Effector memory CD4-positive, alpha-beta T cell (primary cell): ENCODE measurements at regions not wholly inside any gene's neighbourhood (a gene's known extent, or its start where the extent isn't known, plus 50 kb on each side); places are given as distances from the start of the nearest gene placed in this dataset.

ENCODE experiments used
- DNase-seq, 3 donors: peaks; one replicate each; pipeline ENCODE4 v3.0.0-alpha.2; 2020
- H3K27ac ChIP-seq: 2 replicates; pipeline ENCODE4 v1.7.0; 2013; ENCODE audit warnings: mild to moderate bottlenecking, low read length, moderate library complexity; ENCODE audit not compliant: insufficient read depth, poor library complexity, severe bottlenecking
- H3K27me3 ChIP-seq: replicated peaks from 2 replicates; pipeline ENCODE4 v1.7.0; 2013; ENCODE audit warnings: mild to moderate bottlenecking, low read length; ENCODE audit not compliant: insufficient read depth, control insufficient read depth, poor library complexity, severe bottlenecking
- H3K36me3 ChIP-seq: 2 replicates; pipeline ENCODE4 v1.7.0; 2013; ENCODE audit warnings: mild to moderate bottlenecking, low read length, moderate library complexity; ENCODE audit not compliant: control insufficient read depth, insufficient read depth
- H3K4me1 ChIP-seq: 2 replicates; pipeline ENCODE4 v1.7.0; 2013; ENCODE audit warnings: low read length, mild to moderate bottlenecking; ENCODE audit not compliant: control insufficient read depth, insufficient read depth, poor library complexity, severe bottlenecking
- H3K4me3 ChIP-seq: 2 replicates; pipeline ENCODE4 v1.7.0; 2013; ENCODE audit warnings: low read length, low read depth, mild to moderate bottlenecking; ENCODE audit not compliant: insufficient read depth, poor library complexity, severe bottlenecking
- H3K9me3 ChIP-seq: 2 replicates; pipeline ENCODE4 v1.7.0; 2013; ENCODE audit warnings: mild to moderate bottlenecking, low read length, moderate library complexity; ENCODE audit not compliant: control insufficient read depth

DNA sequence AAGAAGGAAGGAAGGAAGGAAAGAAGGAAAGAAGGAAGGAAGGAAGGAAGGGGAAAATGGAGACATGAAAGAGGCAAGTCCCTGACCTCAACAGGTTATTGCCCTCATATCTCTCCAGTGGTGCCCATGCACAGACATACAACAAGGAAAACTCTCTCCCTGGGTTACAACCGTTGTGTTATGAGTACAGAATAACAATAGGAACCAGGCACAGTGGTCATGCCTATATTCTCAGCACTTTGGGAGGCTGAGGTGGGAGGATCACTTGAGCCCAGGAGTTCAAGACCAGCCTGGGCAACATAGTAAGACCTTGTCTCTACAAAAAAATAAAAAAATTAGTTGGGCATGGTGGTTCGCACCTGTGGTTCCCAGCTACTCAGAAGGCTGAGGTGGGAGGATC, 139.4 kb upstream of the HMGA2 start:
- no peaks in the 10 kb centered on the region for H3K4me1 ChIP-seq
- no peaks in the 10 kb centered on the region for H3K27me3 ChIP-seq
- no peak overlapping the region for H3K4me3 ChIP-seq
- no peak for DNase-seq
- no peaks in the 10 kb centered on the region for H3K9me3 ChIP-seq
- no peaks in the 10 kb centered on the region for H3K36me3 ChIP-seq
- no peak overlapping the region for H3K27ac ChIP-seq

- H3K4me3 ChIP-seq = no peak overlapping the region
- no peaks in the 10 kb centered on the region for H3K27me3 ChIP-seq
- H3K36me3 ChIP-seq = no peaks in the 10 kb centered on the region
- no peaks in the 10 kb centered on the region for H3K4me1 ChIP-seq
- DNase-seq = no peak
- no peaks in the 10 kb centered on the region for H3K9me3 ChIP-seq
- no peak overlapping the region for H3K27ac ChIP-seq
These were observed 138.8 kb upstream of the HMGA2 start for GRCh38 chr12:65685514-65685913.

GRCh38 chr12:65689508-65689907, 134.8 kb upstream of the HMGA2 start:
- H3K27me3 ChIP-seq = no peaks in the 10 kb centered on the region
- no peaks in the 10 kb centered on the region for H3K4me1 ChIP-seq
- H3K36me3 ChIP-seq = no peaks in the 10 kb centered on the region
- no peak overlapping the region for H3K27ac ChIP-seq
- H3K9me3 ChIP-seq = no peaks in the 10 kb centered on the region
- H3K4me3 ChIP-seq = no peak overlapping the region
- no peak for DNase-seq

GRCh38 chr12:65690477-65690876, 133.8 kb upstream of the HMGA2 start:
- Histone ChIP-seq H3K4me1 (no peaks in the 10 kb centered on the region), H3K27me3 (no peaks in the 10 kb centered on the region), H3K36me3 (no peaks in the 10 kb centered on the region), H3K9me3 (no peaks in the 10 kb centered on the region), H3K4me3 (no peak overlapping the region), H3K27ac (no peak overlapping the region)
- DNase-seq = no peak

DNA sequence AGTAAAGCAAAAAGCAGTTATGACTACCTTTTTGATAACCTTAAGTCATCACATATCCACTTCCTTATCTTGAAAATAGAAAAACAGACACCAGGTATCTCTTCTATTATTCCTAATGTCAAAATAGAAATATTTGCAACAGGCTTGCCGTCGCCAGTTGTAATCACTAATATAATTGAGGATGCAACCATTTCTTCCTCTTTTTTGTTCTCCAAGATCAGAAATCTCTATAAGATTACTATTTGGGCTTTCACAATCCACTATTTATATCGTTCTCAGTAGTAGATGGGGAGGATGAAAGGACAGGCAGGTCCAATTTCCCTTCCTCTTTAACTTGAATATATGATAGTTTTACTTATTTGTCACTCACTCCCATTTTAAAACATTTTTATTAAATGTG, 130.2 kb upstream of the HMGA2 start:
- no peak for DNase-seq
- Histone ChIP-seq H3K4me3 (no peak overlapping the region), H3K36me3 (no peaks in the 10 kb centered on the region), H3K27me3 (no peaks in the 10 kb centered on the region), H3K4me1 (no peaks in the 10 kb centered on the region), H3K9me3 (no peaks in the 10 kb centered on the region), H3K27ac (no peak overlapping the region)

- Histone ChIP-seq H3K4me1 (no peaks in the 10 kb centered on the region), H3K27ac (no peak overlapping the region)
These were observed 129.0 kb upstream of the HMGA2 start for GRCh38 chr12:65695113-65695865.

DNA sequence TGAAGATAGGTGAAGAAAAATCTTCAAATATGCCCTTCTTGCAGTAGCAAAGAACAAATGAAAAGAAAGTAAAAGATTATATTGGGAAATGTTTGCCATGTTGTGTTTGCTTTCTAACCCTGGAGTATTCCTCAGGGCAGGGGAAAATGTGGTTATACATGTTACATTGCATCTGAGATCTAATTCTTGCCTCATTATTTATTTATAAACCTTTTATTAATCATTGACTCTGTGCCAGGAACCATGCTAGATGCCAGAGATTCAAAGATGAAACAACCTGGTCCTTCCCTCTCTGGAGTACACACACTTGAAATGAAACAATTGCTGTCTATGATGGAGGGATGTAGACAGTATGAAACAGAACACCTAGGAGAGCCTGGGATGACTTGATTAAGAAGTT, 128.1 kb upstream of the HMGA2 start:
- H3K36me3 ChIP-seq = no peaks in the 10 kb centered on the region
- H3K9me3 ChIP-seq = no peaks in the 10 kb centered on the region
- no peak overlapping the region for H3K27ac ChIP-seq
- no peak for DNase-seq
- no peak overlapping the region for H3K4me3 ChIP-seq
- H3K27me3 ChIP-seq = no peaks in the 10 kb centered on the region
- no peaks in the 10 kb centered on the region for H3K4me1 ChIP-seq

More at GRCh38 chr12:65695113-65695865, 129.0 kb upstream of the HMGA2 start:
- no peaks in the 10 kb centered on the region for H3K9me3 ChIP-seq
- no peaks in the 10 kb centered on the region for H3K27me3 ChIP-seq
- H3K36me3 ChIP-seq = no peaks in the 10 kb centered on the region
- H3K4me3 ChIP-seq = no peak overlapping the region
- DNase-seq = no peak

- Histone ChIP-seq H3K4me1 (no peaks in the 10 kb centered on the region), H3K9me3 (no peaks in the 10 kb centered on the region), H3K27ac (no peak overlapping the region), H3K36me3 (no peaks in the 10 kb centered on the region), H3K27me3 (no peaks in the 10 kb centered on the region), H3K4me3 (no peak overlapping the region)
- no peak for DNase-seq
These were observed 125.0 kb upstream of the HMGA2 start for GRCh38 chr12:65699251-65699650.

- Histone ChIP-seq H3K4me1 (no peaks in the 10 kb centered on the region), H3K36me3 (no peaks in the 10 kb centered on the region), H3K4me3 (no peak overlapping the region), H3K27me3 (no peaks in the 10 kb centered on the region), H3K27ac (no peak overlapping the region), H3K9me3 (no peaks in the 10 kb centered on the region)
- DNase-seq = no peak
These were observed 121.1 kb upstream of the HMGA2 start for GRCh38 chr12:65703176-65703575.

DNA sequence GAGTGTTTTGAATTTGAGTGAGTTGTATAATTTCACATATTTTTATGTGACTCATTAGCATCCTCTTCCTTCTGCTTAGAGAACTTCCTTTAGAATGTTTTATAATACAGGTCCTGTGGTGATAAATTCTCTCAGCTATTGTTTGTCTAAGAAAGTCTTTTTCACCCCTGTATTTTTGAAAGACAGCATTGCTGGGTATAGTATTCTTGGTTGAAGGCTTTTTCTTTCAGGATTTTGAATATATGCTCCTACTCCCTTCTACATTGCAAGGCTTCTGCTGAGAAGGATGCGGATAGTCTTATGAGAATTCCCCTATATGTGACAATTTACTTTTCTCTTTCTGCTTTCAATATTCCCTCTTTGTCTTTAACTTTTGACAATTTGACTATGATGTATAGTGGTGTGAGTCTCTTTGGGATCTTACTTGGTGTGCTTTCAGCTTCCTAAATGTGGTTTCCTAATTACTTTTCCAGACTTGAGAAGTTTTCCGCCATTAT, 118.9 kb upstream of the HMGA2 start:
- H3K9me3 ChIP-seq = no peaks in the 10 kb centered on the region
- H3K27me3 ChIP-seq = no peaks in the 10 kb centered on the region
- DNase-seq = no peak
- no peak overlapping the region for H3K4me3 ChIP-seq
- no peaks in the 10 kb centered on the region for H3K4me1 ChIP-seq
- no peaks in the 10 kb centered on the region for H3K36me3 ChIP-seq
- H3K27ac ChIP-seq = no peak overlapping the region
